PC-3 (cell line): ENCODE measurements at regions not wholly inside any gene's neighbourhood (a gene's known extent, or its start where the extent isn't known, plus 50 kb on each side); places are given as distances from the start of the nearest gene placed in this dataset.

Experiments used
- ATAC-seq: fragments of 200-7000 bp; cut with Tn5 transposase; 2 replicates; pipeline ENCODE4 v1.9.1; 2020; ENCODE audit warnings: mild to moderate bottlenecking, moderate library complexity
- BruUV-seq: library from RNA; stranded (reverse); fragments of 400-500 nt; replicated peaks from 2 replicates; lab custom pipeline; 2021; lab: Mats Ljungman, UMichigan
- CTCF ChIA-PET: fragments of 300-600 bp; sonication (Branson Sonifier 250); formaldehyde crosslinking; loops from one replicate; lab custom pipeline; 2022; ENCODE audit warnings: antibody characterized with exemption; lab: Charles Lee
- POLR2A ChIA-PET: fragments of 300-600 bp; sonication (Branson Sonifier 250); formaldehyde crosslinking; loops from one replicate; lab custom pipeline; 2022; ENCODE audit warnings: antibody characterized with exemption; ENCODE audit not compliant: unreplicated experiment; lab: Charles Lee
- DNase-seq: peaks from one replicate; pipeline ENCODE4 v3.0.0-alpha.2; 2015
- H2AFZ ChIP-seq: fragments of 300-600 bp; sonication (generic); 2 replicates; pipeline ENCODE4 v1.6.0; 2016; ENCODE audit warnings: antibody characterized with exemption, low read length
- H3F3A ChIP-seq: fragments of 300-600 bp; sonication (generic); one replicate; pipeline ENCODE4 v1.6.0; 2017; ENCODE audit warnings: antibody characterized with exemption, low read length, control low read depth, mild to moderate bottlenecking; ENCODE audit not compliant: unreplicated experiment
- H3K27ac ChIP-seq: fragments of 300-600 bp; sonication (generic); 2 replicates; pipeline ENCODE4 v1.5.1; 2016; ENCODE audit warnings: mild to moderate bottlenecking, low read length
- H3K27me3 ChIP-seq: fragments of 300-600 bp; sonication (generic); 2 replicates; pipeline ENCODE4 v1.6.1; 2016; ENCODE audit warnings: low read length, mixed read lengths
- H3K36me3 ChIP-seq: fragments of 300-600 bp; sonication (generic); 2 replicates; pipeline ENCODE4 v1.6.1; 2016; ENCODE audit warnings: low read depth, mixed run types, low read length, mixed read lengths
- H3K4me1 ChIP-seq: fragments of 300-600 bp; sonication (generic); 2 replicates; pipeline ENCODE4 v1.5.1; 2016; ENCODE audit warnings: low read length; ENCODE audit not compliant: insufficient read depth
- H3K4me2 ChIP-seq: fragments of 300-600 bp; sonication (generic); 2 replicates; pipeline ENCODE4 v1.6.0; 2016; ENCODE audit warnings: low read length
- H3K4me3 ChIP-seq: fragments of 300-600 bp; sonication (generic); 2 replicates; pipeline ENCODE4 v1.5.1; 2016; ENCODE audit warnings: mild to moderate bottlenecking, low read length, mixed read lengths
- H3K79me2 ChIP-seq: fragments of 300-600 bp; sonication (generic); 2 replicates; pipeline ENCODE4 v1.6.1; 2017; ENCODE audit warnings: low read length, mixed read lengths
- H3K9ac ChIP-seq: fragments of 300-600 bp; sonication (generic); 2 replicates; pipeline ENCODE4 v1.6.0; 2016; ENCODE audit warnings: mild to moderate bottlenecking, low read length
- H3K9me2 ChIP-seq: fragments of 300-600 bp; sonication (generic); replicated peaks from 2 replicates; pipeline ENCODE4 v1.6.1; 2016; ENCODE audit warnings: mixed run types, low read length, mixed read lengths
- H3K9me3 ChIP-seq: fragments of 300-600 bp; sonication (generic); 2 replicates; pipeline ENCODE4 v1.6.1; 2016; ENCODE audit warnings: low read length, mixed read lengths
- H4K20me1 ChIP-seq: fragments of 300-600 bp; sonication (generic); 2 replicates; pipeline ENCODE4 v1.6.1; 2016; ENCODE audit warnings: low read length, mixed read lengths
- CTCF ChIP-seq: fragments of 300-600 bp; sonication (generic); conservative IDR thresholded peaks from 2 replicates; pipeline ENCODE4 v1.5.1; 2017; ENCODE audit warnings: antibody characterized with exemption, low read depth, mild to moderate bottlenecking, low read length
- EZH2 ChIP-seq: fragments of 300-600 bp; sonication (generic); IDR thresholded peaks from one replicate; pipeline ENCODE4 v1.6.1; 2017; ENCODE audit warnings: antibody characterized with exemption, mild to moderate bottlenecking, low read length; ENCODE audit not compliant: unreplicated experiment
- EZH2phosphoT487 ChIP-seq: fragments of 300-600 bp; sonication (generic); IDR thresholded peaks from 2 replicates; pipeline ENCODE4 v1.6.1; 2018; ENCODE audit warnings: mild to moderate bottlenecking, antibody characterized with exemption, low read length, borderline replicate concordance
- intact Hi-C: fragments of 100-400 bp; cut with micrococcal nuclease; formaldehyde crosslinking; loops from 2 replicates; pipeline ENCODE4 v1.9.0; 2023

GRCh38 chr2:152823905-152824304, 105.5 kb downstream of the ARL6IP6 start:
- Histone ChIP-seq H3K9me2 (no peaks in the 10 kb centered on the region), H3K27ac (no peak overlapping the region), H3K4me1 (no peaks in the 10 kb centered on the region), H3K4me2 (no peak overlapping the region), H3K36me3 (no peaks in the 10 kb centered on the region), H3K9ac (no peak overlapping the region), H4K20me1 (no peaks in the 10 kb centered on the region), H3F3A (no peaks in the 10 kb centered on the region), H2AFZ (no peak overlapping the region), H3K27me3 (0 out of 2 replicates have a peak, but pooled peaks cover 1% of the 10 kb centered on the region), H3K9me3 (no peaks in the 10 kb centered on the region), H3K4me3 (no peak overlapping the region), H3K79me2 (no peaks in the 10 kb centered on the region)
- CTCF ChIA-PET = no interaction called here
- no TSS peak for BruUV-seq
- POLR2A ChIA-PET = no interaction called here
- intact Hi-C loops = no loop called here
- TF ChIP-seq EZH2 = no peak
- no peak for TF ChIP-seq EZH2phosphoT487
- TF ChIP-seq CTCF = no peak
- DNase-seq = no peak
- no peak for ATAC-seq

GRCh38 chr2:152822676-152823075, 104.3 kb downstream of the ARL6IP6 start:
- no TSS peak for BruUV-seq
- intact Hi-C loops = no loop called here

More at GRCh38 chr2:152822676-152823075, 104.3 kb downstream of the ARL6IP6 start:
- no peaks in the 10 kb centered on the region for H3K4me1 ChIP-seq
- H3K4me2 ChIP-seq = no peak overlapping the region
- no peaks in the 10 kb centered on the region for H3K79me2 ChIP-seq
- H3K9me3 ChIP-seq = no peaks in the 10 kb centered on the region
- ATAC-seq (no peak), DNase-seq (no peak)
- no peak overlapping the region for H3K27ac ChIP-seq
- H3K36me3 ChIP-seq = no peaks in the 10 kb centered on the region
- H3K4me3 ChIP-seq = no peak overlapping the region
- H2AFZ ChIP-seq = no peak overlapping the region
- H3K27me3 ChIP-seq = peaks cover 13% of the 10 kb centered on the region; the same call in 1 of the 2 replicates
- ChIA-PET POLR2A (no interaction called here), CTCF (no interaction called here)
- TF ChIP-seq EZH2 (no peak), EZH2phosphoT487 (no peak), CTCF (no peak)
- H3F3A ChIP-seq = no peaks in the 10 kb centered on the region
- H3K9ac ChIP-seq = no peak overlapping the region
- H4K20me1 ChIP-seq = no peaks in the 10 kb centered on the region
- no peaks in the 10 kb centered on the region for H3K9me2 ChIP-seq
